Osteoblast (primary cell): ENCODE measurements at regions not wholly inside any gene's neighbourhood (a gene's known extent, or its start where the extent isn't known, plus 50 kb on each side); places are given as distances from the start of the nearest gene placed in this dataset.
A peak's percentile ranks its signal among the peaks of the same experiment; 100 is the strongest.

Source experiments
- DNase-seq: peaks from one replicate; pipeline ENCODE4 v3.0.0; 2011; ENCODE audit warnings: low spot score, mixed read lengths; ENCODE audit not compliant: insufficient read length; ENCODE audit errors: missing footprints
- H2AFZ ChIP-seq: 2 replicates; pipeline ENCODE4 v1.6.0; 2011; ENCODE audit warnings: mild to moderate bottlenecking, low read length
- H3K27ac ChIP-seq: 2 replicates; pipeline ENCODE4 v1.5.1; 2011; ENCODE audit warnings: mild to moderate bottlenecking, low read depth, low read length, moderate library complexity
- H3K27me3 ChIP-seq: 2 replicates; pipeline ENCODE4 v1.6.0; 2012; ENCODE audit warnings: mild to moderate bottlenecking, control low read depth, inconsistent platforms, low read length, moderate library complexity; ENCODE audit not compliant: insufficient read depth
- H3K36me3 ChIP-seq: 2 replicates; pipeline ENCODE4 v1.5.1; 2011; ENCODE audit warnings: mild to moderate bottlenecking, low read length, control low read depth, moderate library complexity; ENCODE audit not compliant: insufficient read depth
- H3K4me1 ChIP-seq: 2 replicates; pipeline ENCODE4 v1.5.1; 2011; ENCODE audit warnings: mild to moderate bottlenecking, low read length, control low read depth, moderate library complexity; ENCODE audit not compliant: insufficient read depth
- H3K4me2 ChIP-seq: 2 replicates; pipeline ENCODE4 v1.6.0; 2011; ENCODE audit warnings: mild to moderate bottlenecking, low read length; ENCODE audit not compliant: insufficient read depth
- H3K4me3 ChIP-seq: fragments of 200-600 bp; sonication (generic); 3 replicates; pipeline ENCODE4 v1.5.1; 2012; ENCODE audit warnings: mild to moderate bottlenecking, low read length, inconsistent platforms; ENCODE audit not compliant: insufficient read depth
- H3K79me2 ChIP-seq: 2 replicates; pipeline ENCODE4 v1.6.0; 2012; ENCODE audit warnings: mild to moderate bottlenecking, low read length, control low read depth, inconsistent platforms; ENCODE audit not compliant: insufficient read depth
- H3K9me3 ChIP-seq: 2 replicates; pipeline ENCODE4 v1.5.1; 2011; ENCODE audit warnings: low read depth, low read length, control low read depth
- H4K20me1 ChIP-seq: 2 replicates; pipeline ENCODE4 v1.6.0; 2012; ENCODE audit warnings: mild to moderate bottlenecking, low read length, control low read depth; ENCODE audit not compliant: insufficient read depth
- TF ChIP-seq, protein P1 (sequence below): IDR thresholded peaks from 2 replicates; pipeline ENCODE4 v1.5.1; 2011; ENCODE audit warnings: mild to moderate bottlenecking, low read depth, low read length, moderate library complexity; ENCODE audit errors: extremely low read depth

DNA sequence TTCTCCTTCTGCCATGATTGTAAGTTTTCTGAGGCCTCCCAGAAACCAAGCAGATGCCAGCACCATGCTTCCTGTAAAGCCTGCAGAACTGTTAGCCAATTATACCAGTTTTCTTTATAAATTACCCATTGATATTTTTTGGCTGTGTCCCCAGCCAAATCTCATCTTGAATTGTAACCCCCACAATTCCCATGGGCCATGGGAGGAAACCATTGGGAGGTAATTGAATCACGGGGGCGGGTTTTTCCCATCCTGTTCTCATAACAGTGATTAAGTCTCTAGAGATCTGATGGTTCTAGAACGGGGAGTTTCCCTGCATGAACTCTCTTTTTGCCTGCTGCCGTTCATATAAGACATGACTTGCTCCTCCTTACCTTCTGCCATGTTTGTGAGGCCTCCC is 788.5 kb downstream of the C6orf118 start:
- Histone ChIP-seq H3K36me3 (no peaks in the 10 kb centered on the region), H4K20me1 (no peaks in the 10 kb centered on the region), H3K27me3 (no peaks in the 10 kb centered on the region), H3K9me3 (peaks cover 2% of the 10 kb centered on the region), H3K79me2 (no peaks in the 10 kb centered on the region), H2AFZ (no peak overlapping the region), H3K27ac (no peak overlapping the region), H3K4me1 (no peaks in the 10 kb centered on the region), H3K4me2 (no peak overlapping the region), H3K4me3 (no peak overlapping the region)
- no peak for DNase-seq
- TF ChIP-seq, protein P1, sequence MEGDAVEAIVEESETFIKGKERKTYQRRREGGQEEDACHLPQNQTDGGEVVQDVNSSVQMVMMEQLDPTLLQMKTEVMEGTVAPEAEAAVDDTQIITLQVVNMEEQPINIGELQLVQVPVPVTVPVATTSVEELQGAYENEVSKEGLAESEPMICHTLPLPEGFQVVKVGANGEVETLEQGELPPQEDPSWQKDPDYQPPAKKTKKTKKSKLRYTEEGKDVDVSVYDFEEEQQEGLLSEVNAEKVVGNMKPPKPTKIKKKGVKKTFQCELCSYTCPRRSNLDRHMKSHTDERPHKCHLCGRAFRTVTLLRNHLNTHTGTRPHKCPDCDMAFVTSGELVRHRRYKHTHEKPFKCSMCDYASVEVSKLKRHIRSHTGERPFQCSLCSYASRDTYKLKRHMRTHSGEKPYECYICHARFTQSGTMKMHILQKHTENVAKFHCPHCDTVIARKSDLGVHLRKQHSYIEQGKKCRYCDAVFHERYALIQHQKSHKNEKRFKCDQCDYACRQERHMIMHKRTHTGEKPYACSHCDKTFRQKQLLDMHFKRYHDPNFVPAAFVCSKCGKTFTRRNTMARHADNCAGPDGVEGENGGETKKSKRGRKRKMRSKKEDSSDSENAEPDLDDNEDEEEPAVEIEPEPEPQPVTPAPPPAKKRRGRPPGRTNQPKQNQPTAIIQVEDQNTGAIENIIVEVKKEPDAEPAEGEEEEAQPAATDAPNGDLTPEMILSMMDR = no peak

DNA sequence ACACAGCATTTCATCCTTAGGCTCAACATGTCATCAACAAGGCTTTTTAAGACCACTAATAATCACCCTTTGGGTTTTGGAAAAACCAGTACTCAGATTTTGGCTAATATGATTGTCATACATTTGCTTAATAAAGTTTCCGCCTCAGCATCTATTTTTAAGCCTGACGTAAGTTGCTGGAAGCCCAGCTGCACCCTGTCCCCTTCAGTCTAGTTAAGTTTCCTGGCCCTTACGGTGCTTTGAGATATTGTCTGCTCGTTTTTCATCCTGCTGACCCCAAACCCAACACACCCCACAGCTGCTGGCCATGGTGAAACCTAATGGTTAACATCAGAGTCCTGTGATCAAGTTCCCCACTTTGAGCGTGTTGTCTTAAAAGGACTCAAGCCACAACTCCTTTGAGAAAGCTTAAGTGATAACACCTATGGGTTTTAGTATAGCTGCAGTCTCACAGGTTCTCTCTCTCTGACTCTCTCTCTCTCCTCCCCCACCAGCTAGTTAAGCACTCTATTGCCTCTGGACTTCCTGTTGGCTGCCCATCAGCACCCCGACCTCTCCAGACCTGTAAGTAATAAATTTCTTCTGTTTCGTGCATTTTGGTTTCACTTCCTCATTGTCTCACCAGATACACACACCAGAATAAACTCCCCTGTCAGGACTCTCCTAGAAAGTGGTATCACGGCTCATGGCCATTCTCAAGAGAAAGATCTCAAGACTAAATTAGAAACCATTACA is 802.0 kb downstream of the C6orf118 start:
- H3K4me2 ChIP-seq = no peak overlapping the region

DNA sequence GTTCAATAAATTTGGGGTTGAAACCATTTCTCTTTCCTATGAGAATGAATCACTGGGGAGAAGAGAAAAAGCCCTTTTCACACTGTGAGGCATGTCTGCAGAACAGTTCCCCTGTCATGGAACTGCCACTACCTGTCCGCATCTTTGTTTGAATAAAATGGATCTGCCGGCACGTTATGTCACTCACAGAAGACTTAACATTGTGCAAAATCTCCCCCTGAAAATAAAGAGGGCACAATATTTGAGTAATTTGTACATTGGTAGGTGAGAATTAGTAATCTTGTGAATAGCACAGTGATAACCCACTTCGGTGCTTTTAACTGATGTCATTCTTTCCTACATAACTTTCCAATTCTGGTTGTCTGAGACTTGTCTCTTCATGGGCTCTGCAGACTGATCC is 804.0 kb downstream of the C6orf118 start:
- Histone ChIP-seq H2AFZ (no peak overlapping the region), H3K79me2 (no peaks in the 10 kb centered on the region), H3K4me1 (no peaks in the 10 kb centered on the region), H3K36me3 (no peaks in the 10 kb centered on the region), H3K9me3 (no peaks in the 10 kb centered on the region), H3K27me3 (no peaks in the 10 kb centered on the region), H3K4me2 (no peak overlapping the region), H3K4me3 (no peak overlapping the region), H4K20me1 (no peaks in the 10 kb centered on the region), H3K27ac (no peak overlapping the region)
- TF ChIP-seq, protein P1 = no peak
- no peak for DNase-seq

More for the DNA sequence above, 802.0 kb downstream of the C6orf118 start:
- H3K27ac ChIP-seq = no peak overlapping the region
- H3K4me1 ChIP-seq = no peaks in the 10 kb centered on the region
- no peaks in the 10 kb centered on the region for H3K9me3 ChIP-seq
- DNase-seq = no peak
- no peaks in the 10 kb centered on the region for H4K20me1 ChIP-seq
- H3K4me3 ChIP-seq = no peak overlapping the region
- H3K36me3 ChIP-seq = no peaks in the 10 kb centered on the region
- TF ChIP-seq, protein P1 = no peak
- no peaks in the 10 kb centered on the region for H3K27me3 ChIP-seq
- H3K79me2 ChIP-seq = no peaks in the 10 kb centered on the region
- no peak overlapping the region for H2AFZ ChIP-seq

DNA sequence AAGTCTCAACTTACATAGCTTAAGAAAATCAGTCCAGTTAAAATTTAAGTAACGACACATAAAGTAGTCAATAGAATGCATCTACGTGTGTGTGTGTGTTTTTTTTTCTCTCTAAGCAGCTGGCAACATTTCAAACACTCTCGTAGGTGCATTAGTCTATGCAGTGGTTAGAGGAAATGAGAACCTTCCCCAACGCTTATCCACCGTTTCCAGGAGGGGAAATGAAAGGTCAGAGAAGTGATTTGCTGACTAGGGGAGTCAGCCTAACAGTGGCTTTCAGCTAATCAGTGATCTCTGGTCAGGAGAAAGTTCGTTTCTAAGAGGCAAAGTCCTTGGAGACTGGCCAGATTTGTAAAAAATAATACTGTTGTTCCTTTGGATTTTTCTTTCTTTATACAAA is 806.6 kb downstream of the C6orf118 start:
- no peak overlapping the region for H2AFZ ChIP-seq
- no peak overlapping the region for H3K4me2 ChIP-seq

More for the DNA sequence above, 806.6 kb downstream of the C6orf118 start:
- no peaks in the 10 kb centered on the region for H3K27me3 ChIP-seq
- H3K36me3 ChIP-seq = no peaks in the 10 kb centered on the region
- no peak overlapping the region for H3K27ac ChIP-seq
- no peaks in the 10 kb centered on the region for H3K4me1 ChIP-seq
- H4K20me1 ChIP-seq = no peaks in the 10 kb centered on the region
- H3K79me2 ChIP-seq = no peaks in the 10 kb centered on the region
- no peak overlapping the region for H3K4me3 ChIP-seq
- DNase-seq = peak; percentile 35
- TF ChIP-seq, protein P1 = no peak
- H3K9me3 ChIP-seq = peaks cover 3% of the 10 kb centered on the region
